Suprapubic skin (tissue), 4 donors: ENCODE measurements at regions not wholly inside any gene's neighbourhood (a gene's known extent, or its start where the extent isn't known, plus 50 kb on each side); places are given as distances from the start of the nearest gene placed in this dataset.

Experiments
- DNase-seq, 2 donors: peaks; one replicate each; pipeline ENCODE4 v3.0.0-alpha.2; 2019; ENCODE audit warnings: low spot score in 2 of 2
- H3K27ac ChIP-seq: fragments of 200-600 bp; sonication (generic); one replicate; pipeline ENCODE4 v1.5.1; 2019
- H3K27me3 ChIP-seq: fragments of 200-600 bp; sonication (generic); one replicate; pipeline ENCODE4 v1.5.1; 2019
- H3K36me3 ChIP-seq: fragments of 200-600 bp; sonication (generic); one replicate; pipeline ENCODE4 v1.5.1; 2019
- H3K4me1 ChIP-seq: fragments of 200-600 bp; sonication (generic); one replicate; pipeline ENCODE4 v1.5.1; 2019
- H3K4me3 ChIP-seq: fragments of 200-600 bp; sonication (generic); one replicate; pipeline ENCODE4 v1.5.1; 2019; ENCODE audit warnings: mild to moderate bottlenecking
- H3K9me3 ChIP-seq: fragments of 200-600 bp; sonication (generic); one replicate; pipeline ENCODE4 v1.5.1; 2019
- CTCF ChIP-seq, 2 donors: fragments of 200-600 bp in 1 of 2; fragments of 450-650 bp in 1 of 2; sonication (generic) in 1 of 2; IDR thresholded peaks; one replicate each; pipeline ENCODE4 v1.5.1; 2016 to 2019; ENCODE audit warnings: antibody characterized with exemption in 2 of 2, mild to moderate bottlenecking in 1 of 2, moderate library complexity in 1 of 2
- EP300 ChIP-seq: sonication (generic); formaldehyde crosslinking; IDR thresholded peaks from one replicate; pipeline ENCODE4 v1.6.1; 2017; ENCODE audit warnings: antibody characterized with exemption
- POLR2A ChIP-seq, 2 donors: fragments of 450-650 bp; IDR thresholded peaks; one replicate each; pipeline ENCODE4 v1.6.1; 2017; ENCODE audit warnings: antibody characterized with exemption in 2 of 2, mild to moderate bottlenecking in 2 of 2, moderate library complexity in 2 of 2
- POLR2AphosphoS5 ChIP-seq, 3 donors: sonication (generic); formaldehyde crosslinking; IDR thresholded peaks; one replicate each; pipeline ENCODE4 v1.6.1; 2017; ENCODE audit warnings: antibody characterized with exemption in 3 of 3
- WGBS: methylation state at CpG from one replicate; pipeline ENCODE4 v1.1.5; 2018; 5-methylcytosine and 5-hydroxymethylcytosine counted together

- 63% methylated on average over 1 of the region's 1 CpG for WGBS
- no peak for DNase-seq
- no peaks in the 10 kb centered on the region for H3K4me1 ChIP-seq
- H3K27me3 ChIP-seq, result no peaks in the 10 kb centered on the region
- no peaks in the 10 kb centered on the region for H3K9me3 ChIP-seq
- no peak for TF ChIP-seq POLR2AphosphoS5 (IDR thresholded peaks at IDR 0.05)
- no peak for TF ChIP-seq EP300
- no peak for TF ChIP-seq CTCF (IDR thresholded peaks at IDR 0.05)
- TF ChIP-seq POLR2A (IDR thresholded peaks at IDR 0.05), result no peak
- H3K27ac ChIP-seq, result no peak overlapping the region
- H3K4me3 ChIP-seq, result no peak overlapping the region
- H3K36me3 ChIP-seq, result no peaks in the 10 kb centered on the region
Observed at GRCh38 chr13:83536153-83536552, 346.1 kb downstream of the SLITRK1 start.

GRCh38 chr13:83532809-83533208, 349.5 kb downstream of the SLITRK1 start:
- TF ChIP-seq CTCF (IDR thresholded peaks at IDR 0.05), result no peak
- no peak for TF ChIP-seq POLR2A (IDR thresholded peaks at IDR 0.05)
- no peak for TF ChIP-seq POLR2AphosphoS5 (IDR thresholded peaks at IDR 0.05)
- no peak for TF ChIP-seq EP300
- Histone ChIP-seq H3K4me3 (no peak overlapping the region), H3K27ac (no peak overlapping the region), H3K27me3 (no peaks in the 10 kb centered on the region), H3K36me3 (no peaks in the 10 kb centered on the region), H3K9me3 (no peaks in the 10 kb centered on the region), H3K4me1 (no peaks in the 10 kb centered on the region)
- DNase-seq, result no peak
- 92% methylated on average over 12 of the region's 12 CpGs for WGBS

- no peaks in the 10 kb centered on the region for H3K9me3 ChIP-seq
- H3K36me3 ChIP-seq, result no peaks in the 10 kb centered on the region
- WGBS, result 60% methylated on average over 1 of the region's 1 CpG
- H3K27me3 ChIP-seq, result no peaks in the 10 kb centered on the region
- DNase-seq, result no peak
- no peak overlapping the region for H3K27ac ChIP-seq
- H3K4me1 ChIP-seq, result no peaks in the 10 kb centered on the region
- TF ChIP-seq CTCF (IDR thresholded peaks at IDR 0.05) (no peak), POLR2A (IDR thresholded peaks at IDR 0.05) (no peak), EP300 (no peak), POLR2AphosphoS5 (IDR thresholded peaks at IDR 0.05) (no peak)
- H3K4me3 ChIP-seq, result no peak overlapping the region
Observed at GRCh38 chr13:83531022-83531421, 351.3 kb downstream of the SLITRK1 start.

GRCh38 chr13:83516781-83517180, 365.5 kb downstream of the SLITRK1 start:
- Histone ChIP-seq H3K9me3 (no peaks in the 10 kb centered on the region), H3K4me3 (no peak overlapping the region), H3K4me1 (no peaks in the 10 kb centered on the region), H3K27me3 (no peaks in the 10 kb centered on the region), H3K36me3 (no peaks in the 10 kb centered on the region), H3K27ac (no peak overlapping the region)
- no peak for TF ChIP-seq CTCF (IDR thresholded peaks at IDR 0.05)
- TF ChIP-seq EP300, result no peak
- no peak for TF ChIP-seq POLR2AphosphoS5 (IDR thresholded peaks at IDR 0.05)
- no peak for DNase-seq
- WGBS, result 97% methylated on average over 10 of the region's 25 CpGs

- WGBS, result 65% methylated on average over 1 of the region's 1 CpG
- H3K4me1 ChIP-seq, result no peaks in the 10 kb centered on the region
- TF ChIP-seq POLR2AphosphoS5 (IDR thresholded peaks at IDR 0.05), result no peak
- no peak for TF ChIP-seq EP300
- no peak for TF ChIP-seq CTCF (IDR thresholded peaks at IDR 0.05)
- TF ChIP-seq POLR2A (IDR thresholded peaks at IDR 0.05), result no peak
- H3K4me3 ChIP-seq, result no peak overlapping the region
- no peaks in the 10 kb centered on the region for H3K36me3 ChIP-seq
- H3K27me3 ChIP-seq, result no peaks in the 10 kb centered on the region
- no peaks in the 10 kb centered on the region for H3K9me3 ChIP-seq
- H3K27ac ChIP-seq, result no peak overlapping the region
- DNase-seq, result no peak
Observed at GRCh38 chr13:83515268-83516015, 366.8 kb downstream of the SLITRK1 start.
